ENCODE measurements at regions not wholly inside any gene's neighbourhood (a gene's known extent, or its start where the extent isn't known, plus 50 kb on each side); places are given as distances from the start of the nearest gene placed in this dataset.

- no peaks in the 10 kb centered on the region for H3K9me3 ChIP-seq (ENCODE audit: control insufficient read depth, insufficient read depth, low read depth, low read length)
- intact Hi-C loops (cut with micrococcal nuclease; ENCODE audit: unreplicated experiment) = no loop called here
- BruUV-seq (replicated peaks) = no TSS peak
- no peaks in the 10 kb centered on the region for H3K4me1 ChIP-seq (ENCODE audit: control insufficient read depth, insufficient read depth, low read length)
- H3K4me3 ChIP-seq (ENCODE audit: low read depth in 2 of 2, low read length in 2 of 2) = no peak overlapping the region
- DNase-seq (ENCODE audit: low read depth, low spot score) (no peak), ATAC-seq (no peak)
- POLR2A ChIA-PET = no interaction called here
- in situ Hi-C loops (cut with HindIII; ENCODE audit: low pct_unique_long_range_greater_than_20kb, low sequenced_read_pairs) = no loop called here
- no peak overlapping the region for H3K27ac ChIP-seq (ENCODE audit: low read length)
- CTCF ChIA-PET = no interaction called here
- no peaks in the 10 kb centered on the region for H3K27me3 ChIP-seq (ENCODE audit: control insufficient read depth, insufficient read depth, low read length)
- TF ChIP-seq CTCF (IDR thresholded peaks at IDR 0.05) (no peak), POLR2AphosphoS5 (IDR thresholded peaks at IDR 0.05; ENCODE audit: low read depth, low read length) (no peak), SIN3A (IDR thresholded peaks at IDR 0.05; ENCODE audit: borderline replicate concordance, insufficient read depth, low read depth, low read length) (no peak), REST (IDR thresholded peaks at IDR 0.05; ENCODE audit: insufficient read depth in 1 of 2, low read depth in 2 of 2, low read length in 1 of 2) (no peak), TCF7L2 (IDR thresholded peaks at IDR 0.05; ENCODE audit: low read depth, low read length) (no peak)
- no peaks in the 10 kb centered on the region for H3K36me3 ChIP-seq (ENCODE audit: control insufficient read depth, insufficient read depth, low read length)
These were observed 67.4 kb upstream of the VRK2 start for GRCh38 chr2:57979158-57979557.

GRCh38 chr2:57981083-57981768, 65.4 kb upstream of the VRK2 start:
- Histone ChIP-seq H3K36me3 (ENCODE audit: control insufficient read depth, insufficient read depth, low read length) (no peaks in the 10 kb centered on the region), H3K27ac (ENCODE audit: low read length) (no peak overlapping the region), H3K4me1 (ENCODE audit: control insufficient read depth, insufficient read depth, low read length) (no peaks in the 10 kb centered on the region), H3K27me3 (ENCODE audit: control insufficient read depth, insufficient read depth, low read length) (no peaks in the 10 kb centered on the region), H3K4me3 (ENCODE audit: low read depth in 2 of 2, low read length in 2 of 2) (no peak overlapping the region), H3K9me3 (ENCODE audit: control insufficient read depth, insufficient read depth, low read depth, low read length) (no peaks in the 10 kb centered on the region)
- intact Hi-C loops (cut with micrococcal nuclease; ENCODE audit: unreplicated experiment) (no loop called here), in situ Hi-C loops (cut with HindIII; ENCODE audit: low pct_unique_long_range_greater_than_20kb, low sequenced_read_pairs) (no loop called here)
- no TSS peak for BruUV-seq (replicated peaks)
- ChIA-PET CTCF (no interaction called here), POLR2A (no interaction called here)
- ATAC-seq = no peak
- TF ChIP-seq SIN3A (IDR thresholded peaks at IDR 0.05; ENCODE audit: borderline replicate concordance, insufficient read depth, low read depth, low read length) (no peak), TCF7L2 (IDR thresholded peaks at IDR 0.05; ENCODE audit: low read depth, low read length) (no peak), POLR2AphosphoS5 (IDR thresholded peaks at IDR 0.05; ENCODE audit: low read depth, low read length) (no peak), REST (IDR thresholded peaks at IDR 0.05; ENCODE audit: insufficient read depth in 1 of 2, low read depth in 2 of 2, low read length in 1 of 2) (no peak), CTCF (IDR thresholded peaks at IDR 0.05) (no peak)
- no peak for DNase-seq (ENCODE audit: low read depth, low spot score)

Data from Panc1 (cell line).